ENCODE measurements at regions not wholly inside any gene's neighbourhood (a gene's known extent, or its start where the extent isn't known, plus 50 kb on each side); places are given as distances from the start of the nearest gene placed in this dataset.

- DNase-seq, result no peak
These were observed 99.2 kb downstream of the SLC41A2 start for GRCh38 chr12:104858611-104859543.

- DNase-seq, result no peak
These were observed 101.6 kb downstream of the SLC41A2 start for GRCh38 chr12:104856531-104856930.

GRCh38 chr12:104855599-104855998 is 102.5 kb downstream of the SLC41A2 start:
- no peak for DNase-seq

- DNase-seq, result no peak
These were observed 105.2 kb downstream of the SLC41A2 start for GRCh38 chr12:104852896-104853295.

- no peak for DNase-seq
These were observed 106.0 kb downstream of the SLC41A2 start for GRCh38 chr12:104852102-104852501.

GRCh38 chr12:104850781-104851180 is 107.3 kb downstream of the SLC41A2 start:
- DNase-seq, result no peak

GRCh38 chr12:104846056-104846767 is 111.9 kb downstream of the SLC41A2 start:
- DNase-seq, result no peak

- DNase-seq, result no peak
These were observed 114.0 kb downstream of the SLC41A2 start for GRCh38 chr12:104844123-104844522.

- DNase-seq, result no peak
These were observed 117.8 kb downstream of the SLC41A2 start for GRCh38 chr12:104840262-104840661.

- no peak for DNase-seq
These were observed 122.8 kb downstream of the SLC41A2 start for GRCh38 chr12:104835317-104835716.

GRCh38 chr12:104834607-104835006 is 123.5 kb downstream of the SLC41A2 start:
- DNase-seq, result no peak

- no peak for DNase-seq
These were observed 124.3 kb downstream of the SLC41A2 start for GRCh38 chr12:104833756-104834155.

- DNase-seq, result no peak
These were observed 130.1 kb downstream of the SLC41A2 start for GRCh38 chr12:104828015-104828414.

- no peak for DNase-seq
These were observed 130.5 kb downstream of the SLC41A2 start for GRCh38 chr12:104827587-104827986.

GRCh38 chr12:104825408-104825807 is 132.7 kb downstream of the SLC41A2 start:
- no peak for DNase-seq

GRCh38 chr12:104823985-104824461 is 134.1 kb downstream of the SLC41A2 start:
- DNase-seq, result no peak

- DNase-seq, result no peak
These were observed 135.1 kb downstream of the SLC41A2 start for GRCh38 chr12:104822941-104823340.

- DNase-seq, result no peak
These were observed 141.1 kb downstream of the SLC41A2 start for GRCh38 chr12:104816845-104817503.

- no peak for DNase-seq
These were observed 142.2 kb downstream of the SLC41A2 start for GRCh38 chr12:104815935-104816334.

GRCh38 chr12:104814944-104815343 is 143.1 kb downstream of the SLC41A2 start:
- no peak for DNase-seq

Data from activated gamma-delta T cell treated with Interleukin-2 at 50 U/mL for 16 hours (primary cell).